Fibroblast of pulmonary artery (primary cell): ENCODE measurements at regions not wholly inside any gene's neighbourhood (a gene's known extent, or its start where the extent isn't known, plus 50 kb on each side); places are given as distances from the start of the nearest gene placed in this dataset.

Experiments
- DNase-seq: peaks from one replicate; pipeline ENCODE4 v3.0.0-alpha.2; 2010; ENCODE audit warnings: low read depth
- H3K4me3 ChIP-seq: replicated peaks from 2 replicates; pipeline ENCODE4 v1.5.1; 2011; ENCODE audit warnings: low read depth, mild to moderate bottlenecking, control low read depth, low read length, moderate library complexity
- CTCF ChIP-seq: IDR thresholded peaks from 2 replicates; pipeline ENCODE4 v1.5.1; 2011; ENCODE audit warnings: mild to moderate bottlenecking, control low read depth, low read length, inconsistent platforms; ENCODE audit errors: missing control alignments

- TF ChIP-seq CTCF: no peak
- DNase-seq: no peak
- H3K4me3 ChIP-seq: no peak overlapping the region
Observed at GRCh38 chr12:60120199-60120598, 524.4 kb downstream of the SLC16A7 start.

GRCh38 chr12:60123557-60123956 lies 527.7 kb downstream of the SLC16A7 start:
- H3K4me3 ChIP-seq: no peak overlapping the region
- no peak for TF ChIP-seq CTCF
- DNase-seq: no peak

- no peak for DNase-seq
- TF ChIP-seq CTCF: no peak
- no peak overlapping the region for H3K4me3 ChIP-seq
Observed at GRCh38 chr12:60137513-60137912, 541.7 kb downstream of the SLC16A7 start.

GRCh38 chr12:60138526-60138925 lies 542.7 kb downstream of the SLC16A7 start:
- H3K4me3 ChIP-seq: no peak overlapping the region
- DNase-seq: no peak
- no peak for TF ChIP-seq CTCF

GRCh38 chr12:60144395-60144794 lies 548.6 kb downstream of the SLC16A7 start:
- no peak overlapping the region for H3K4me3 ChIP-seq
- no peak for TF ChIP-seq CTCF
- no peak for DNase-seq

- peak; percentile 89 for DNase-seq
- no peak overlapping the region for H3K4me3 ChIP-seq
- TF ChIP-seq CTCF: no peak
Observed at GRCh38 chr12:60148109-60148508, 552.3 kb downstream of the SLC16A7 start.

GRCh38 chr12:60148831-60149230 lies 553.0 kb downstream of the SLC16A7 start:
- no peak overlapping the region for H3K4me3 ChIP-seq
- DNase-seq: peak; percentile 86
- no peak for TF ChIP-seq CTCF
